H1 (cell line): ENCODE measurements at regions not wholly inside any gene's neighbourhood (a gene's known extent, or its start where the extent isn't known, plus 50 kb on each side); places are given as distances from the start of the nearest gene placed in this dataset.

Experiments used
- CTCF ChIA-PET: fragments of 300-600 bp; sonication (Branson Sonifier 250); formaldehyde crosslinking; loops from one replicate; lab custom pipeline; 2021; ENCODE audit not compliant: partially characterized antibody; lab: Charles Lee
- POLR2A ChIA-PET: fragments of 300-600 bp; sonication (Branson Sonifier 250); formaldehyde crosslinking; loops from one replicate; lab custom pipeline; 2021; ENCODE audit warnings: inconsistent platforms; ENCODE audit not compliant: partially characterized antibody; lab: Charles Lee
- DNase-seq, 2 experiments: peaks; one replicate each; pipeline versions ENCODE4 v3.0.0 to v3.0.0-alpha.2; 2010 to 2022; ENCODE audit warnings: low spot score in 2 of 2, low read depth in 1 of 2, mixed read lengths in 1 of 2
- FAIRE-seq: peaks from 2 replicates; lab custom pipeline; 2011; peaks lifted over from hg19 to GRCh38; lab: Jason Lieb, UNC
- H2AFZ ChIP-seq: 2 replicates; pipeline ENCODE4 v1.8.1; 2012; ENCODE audit warnings: low read length, inconsistent platforms
- H2AK5ac ChIP-seq: 2 replicates; pipeline ENCODE4 v1.6.1; 2013; ENCODE audit warnings: low read depth, low read length
- H2BK120ac ChIP-seq: replicated peaks from 2 replicates; pipeline ENCODE3; 2013; ENCODE audit warnings: low read depth, low read length, inconsistent platforms
- H2BK12ac ChIP-seq: 2 replicates; pipeline ENCODE4 v1.6.1; 2013; ENCODE audit warnings: low read depth, low read length
- H2BK15ac ChIP-seq: 2 replicates; pipeline ENCODE4 v1.6.1; 2013; ENCODE audit warnings: low read length
- H2BK20ac ChIP-seq: 2 replicates; pipeline ENCODE4 v1.6.1; 2013; ENCODE audit warnings: low read length
- H2BK5ac ChIP-seq: 2 replicates; pipeline ENCODE4 v1.6.1; 2013; ENCODE audit warnings: low read depth, low read length
- H3K14ac ChIP-seq: 2 replicates; pipeline ENCODE4 v1.6.1; 2013; ENCODE audit warnings: inconsistent platforms; ENCODE audit not compliant: insufficient read length
- H3K18ac ChIP-seq: 2 replicates; pipeline ENCODE4 v1.6.1; 2013; ENCODE audit warnings: low read length; ENCODE audit errors: extremely low read depth
- H3K23ac ChIP-seq: 2 replicates; pipeline ENCODE4 v1.6.1; 2013; ENCODE audit warnings: inconsistent platforms; ENCODE audit not compliant: insufficient read length
- H3K23me2 ChIP-seq: 2 replicates; pipeline ENCODE4 v1.6.1; 2013; ENCODE audit warnings: low read depth, low read length
- H3K27ac ChIP-seq: 2 replicates; pipeline ENCODE4 v1.6.1; 2011; ENCODE audit warnings: low read depth, low read length, inconsistent platforms
- H3K27me3 ChIP-seq, 4 experiments: replicated peaks in 1 of 4; 1 replicate in 1 of 4; 2 replicates in 3 of 4; pipeline versions ENCODE4 v1.6.1 to v1.8.1; 2011 to 2013; ENCODE audit warnings: low read length in 3 of 4, mild to moderate bottlenecking in 3 of 4, inconsistent platforms in 2 of 4, mixed read lengths in 2 of 4, moderate library complexity in 1 of 4; ENCODE audit not compliant: control insufficient read depth in 3 of 4, insufficient read depth in 3 of 4; ENCODE audit errors: extremely low read depth in 1 of 4
- H3K36me3 ChIP-seq, 4 experiments: 2 replicates each; pipeline versions ENCODE4 v1.6.1 to v1.8.1; 2011 to 2013; ENCODE audit warnings: mild to moderate bottlenecking in 4 of 4, low read length in 3 of 4, moderate library complexity in 2 of 4, control low read depth in 1 of 4, inconsistent platforms in 1 of 4; ENCODE audit not compliant: insufficient read depth in 4 of 4, control insufficient read depth in 2 of 4
- H3K4ac ChIP-seq: replicated peaks from 2 replicates; pipeline ENCODE3; 2013; ENCODE audit warnings: low read length, low read depth, mixed read lengths, inconsistent platforms; ENCODE audit not compliant: insufficient read length
- H3K4me1 ChIP-seq, 4 experiments: replicated peaks in 1 of 4; 1 replicate in 1 of 4; 2 replicates in 3 of 4; pipeline versions ENCODE4 v1.6.1 to v1.8.1; 2011 to 2013; ENCODE audit warnings: low read length in 3 of 4, inconsistent platforms in 2 of 4, mixed read lengths in 1 of 4; ENCODE audit not compliant: insufficient read depth in 4 of 4, control insufficient read depth in 3 of 4
- H3K4me2 ChIP-seq, 2 experiments: 2 replicates each; pipeline versions ENCODE4 v1.6.1 to v1.8.1; 2011 to 2013; ENCODE audit warnings: low read depth in 2 of 2, low read length in 2 of 2, control low read depth in 1 of 2, inconsistent platforms in 1 of 2, mild to moderate bottlenecking in 1 of 2; ENCODE audit not compliant: insufficient read depth in 1 of 2
- H3K4me3 ChIP-seq, 4 experiments: fragments of 200-600, 300-600 bp in 1 of 4; sonication (generic), shearing (Covaris generic), sonication (Bioruptor Twin) in 1 of 4; 2 replicates each; pipeline versions ENCODE4 v1.5.1 to v1.8.1; 2011 to 2016; ENCODE audit warnings: low read length in 4 of 4, low read depth in 3 of 4, control low read depth in 2 of 4, inconsistent platforms in 2 of 4, mild to moderate bottlenecking in 2 of 4, mixed read lengths in 1 of 4, moderate library complexity in 1 of 4; ENCODE audit not compliant: insufficient read depth in 2 of 4; ENCODE audit errors: extremely low read depth in 1 of 4
- H3K56ac ChIP-seq: replicated peaks from 2 replicates; pipeline ENCODE3; 2013; ENCODE audit warnings: low read depth, mild to moderate bottlenecking, mixed read lengths, low read length, inconsistent platforms; ENCODE audit not compliant: insufficient read length
- H3K79me1 ChIP-seq: 2 replicates; pipeline ENCODE4 v1.6.1; 2013; ENCODE audit warnings: low read depth, low read length, control low read depth
- H3K79me2 ChIP-seq, 2 experiments: 2 replicates each; pipeline versions ENCODE4 v1.6.1 to v1.8.1; 2012 to 2013; ENCODE audit warnings: low read length in 2 of 2, mild to moderate bottlenecking in 2 of 2, inconsistent platforms in 1 of 2; ENCODE audit not compliant: insufficient read depth in 2 of 2, control insufficient read depth in 1 of 2
- H3K9ac ChIP-seq, 4 experiments: replicated peaks in 1 of 4; 1 replicate in 1 of 4; 2 replicates in 3 of 4; pipeline versions ENCODE4 v1.6.1 to v1.8.1; 2011 to 2013; ENCODE audit warnings: low read depth in 3 of 4, low read length in 3 of 4, control low read depth in 2 of 4, mild to moderate bottlenecking in 2 of 4, moderate library complexity in 2 of 4, inconsistent platforms in 1 of 4; ENCODE audit errors: extremely low read depth in 1 of 4
- H3K9me3 ChIP-seq, 2 experiments: 2 replicates each; pipeline versions ENCODE4 v1.6.1 to v1.8.1; 2012 to 2013; ENCODE audit warnings: mild to moderate bottlenecking in 2 of 2, moderate library complexity in 2 of 2, control low read depth in 1 of 2, inconsistent platforms in 1 of 2, low read depth in 1 of 2, low read length in 1 of 2, mixed read lengths in 1 of 2; ENCODE audit not compliant: insufficient read depth in 2 of 2
- H4K20me1 ChIP-seq, 2 experiments: replicated peaks in 1 of 2; 2 replicates each; pipeline versions ENCODE3 to v1.8.1; 2011 to 2013; ENCODE audit warnings: inconsistent platforms in 2 of 2, low read length in 2 of 2, mild to moderate bottlenecking in 1 of 2; ENCODE audit not compliant: insufficient read depth in 2 of 2, control insufficient read depth in 1 of 2
- H4K5ac ChIP-seq: 2 replicates; pipeline ENCODE4 v1.6.1; 2013; ENCODE audit warnings: low read length, low read depth, mixed read lengths, inconsistent platforms; ENCODE audit not compliant: insufficient read length
- H4K8ac ChIP-seq: 2 replicates; pipeline ENCODE4 v1.8.0; 2013; ENCODE audit warnings: mild to moderate bottlenecking, moderate library complexity, low read length, inconsistent platforms; ENCODE audit not compliant: insufficient read depth; ENCODE audit errors: extremely low read depth
- H4K91ac ChIP-seq: replicated peaks from 2 replicates; pipeline ENCODE3; 2013; ENCODE audit warnings: low read length, mixed read lengths, inconsistent platforms; ENCODE audit not compliant: insufficient read length
- POU5F1 ChIP-seq: IDR thresholded peaks from 2 replicates; pipeline ENCODE4 v1.6.1; 2011; ENCODE audit warnings: low read depth, mild to moderate bottlenecking, low read length, moderate library complexity
- RAD21 ChIP-seq, 2 experiments: IDR thresholded peaks in 1 of 2; conservative IDR thresholded peaks in 1 of 2; 2 replicates each; pipeline ENCODE4 v1.6.1; 2011; ENCODE audit warnings: low read depth in 2 of 2, low read length in 2 of 2, improper control_type of control experiment in 1 of 2, inconsistent platforms in 1 of 2, mild to moderate bottlenecking in 1 of 2, moderate library complexity in 1 of 2
- RFX5 ChIP-seq: IDR thresholded peaks from 2 replicates; pipeline ENCODE4 v1.6.1; 2011; ENCODE audit warnings: low read depth, low read length, improper control_type of control experiment, borderline replicate concordance
- WGBS, 2 experiments: shearing (Covaris generic) in 1 of 2; methylation state at CpG; one replicate each; pipeline versions ENCODE4 v1.1.6 to v1.1.7; 2013 to 2015; ENCODE audit warnings: low lambda C conversion rate in 2 of 2, mixed read lengths in 2 of 2, inconsistent platforms in 1 of 2, low coverage in 1 of 2, missing lambda C conversion rate in 1 of 2; ENCODE audit not compliant: insufficient replicate concordance in 2 of 2, insufficient coverage in 1 of 2, insufficient read length in 1 of 2; ENCODE audit errors: extremely low coverage in 1 of 2, missing lambda C conversion rate in 1 of 2; 5-methylcytosine and 5-hydroxymethylcytosine counted together

DNA sequence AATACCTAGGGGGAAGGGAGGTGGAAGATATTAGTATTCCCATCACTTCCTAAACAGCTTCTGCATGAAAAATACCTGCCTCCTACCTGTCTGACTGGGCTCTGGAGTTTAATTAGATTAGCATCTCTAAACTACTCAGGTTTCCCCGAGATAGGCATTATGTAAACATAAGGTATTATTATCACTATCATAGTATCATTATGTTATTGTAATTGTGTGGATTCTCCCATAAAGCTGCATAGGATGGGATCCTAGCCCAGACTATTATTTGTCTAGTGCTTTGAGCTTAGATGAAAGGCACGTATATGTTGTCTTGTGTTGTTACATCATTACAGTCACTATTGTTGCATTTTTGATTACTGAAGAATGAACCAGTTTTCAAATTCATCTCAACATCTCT, 115.2 kb upstream of the SOX21 start:
- Histone ChIP-seq H2BK12ac (no peak overlapping the region), H4K5ac (no peak overlapping the region), H4K91ac (no peak overlapping the region), H4K20me1 (no peaks in the 10 kb centered on the region), H3K4me1 (peaks cover 0 to 19% (median 5%) of the 10 kb centered on the region in 4 experiments; a peak in 5 of 7 replicates), H2AK5ac (no peak overlapping the region), H3K4me2 (no peak overlapping the region), H3K36me3 (no peaks in the 10 kb centered on the region), H3K23me2 (no peaks in the 10 kb centered on the region; the same call in 1 of the 2 replicates), H2BK15ac (no peak overlapping the region), H2AFZ (no peak overlapping the region), H3K23ac (no peak overlapping the region), H3K14ac (no peak overlapping the region), H2BK20ac (no peak overlapping the region), H3K27ac (no peak overlapping the region), H3K4ac (no peak overlapping the region), H3K56ac (no peak overlapping the region), H3K9ac (no peak overlapping the region), H3K27me3 (no peaks in the 10 kb centered on the region), H2BK5ac (no peak overlapping the region), H3K9me3 (no peaks in the 10 kb centered on the region), H4K8ac (no peak overlapping the region), H3K4me3 (no peak overlapping the region), H3K18ac (no peak overlapping the region), H3K79me1 (no peaks in the 10 kb centered on the region), H2BK120ac (no peak overlapping the region), H3K79me2 (no peaks in the 10 kb centered on the region)
- no peak for FAIRE-seq
- DNase-seq: no peak
- ChIA-PET CTCF (interaction anchor here (0.6 to 1.6 kb wide), 7 partner anchors 14 to 337 kb away, joined by 3 to 5 read pairs (median 4); no protein-coding TSS in a partner anchor), POLR2A (interaction anchor here (1.4 kb wide), 1 partner anchor 17 kb away, joined by 3 read pairs; no protein-coding TSS in a partner anchor)
- WGBS, 2 experiments: 88% methylated on average over 2 of the region's 2 CpGs; no CpG with 5 or more reads in 1 of the 2 experiments
- no peak for TF ChIP-seq RAD21 (IDR thresholded peaks at IDR 0.05 in 1 of 2, conservative IDR thresholded peaks at IDR 0.05 in 1 of 2; ENCODE audit: low read depth in 2 of 2, low read length in 2 of 2)
- TF ChIP-seq RFX5: no peak
- TF ChIP-seq POU5F1: no peak
